ENCODE measurements at regions not wholly inside any gene's neighbourhood (a gene's known extent, or its start where the extent isn't known, plus 50 kb on each side); places are given as distances from the start of the nearest gene placed in this dataset.

GRCh38 chrX:39327255-39327654, 526.0 kb downstream of the MID1IP1 start:
- no peak for TF ChIP-seq REST (IDR thresholded peaks at IDR 0.05; ENCODE audit: low read depth, low read length)
- TF ChIP-seq CTCF (IDR thresholded peaks at IDR 0.05), result no peak
- TF ChIP-seq RFX5 (IDR thresholded peaks at IDR 0.05; ENCODE audit: low read length), result no peak
- no peak for TF ChIP-seq MAX (IDR thresholded peaks at IDR 0.05; ENCODE audit: low read depth)
- TF ChIP-seq EP300 (IDR thresholded peaks at IDR 0.05; ENCODE audit: borderline replicate concordance in 1 of 2, low read depth in 1 of 2, low read length in 1 of 2), result no peak
- TF ChIP-seq CHD2 (IDR thresholded peaks at IDR 0.05; ENCODE audit: low read length, partially characterized antibody), result no peak
- no peak for TF ChIP-seq SIN3A (IDR thresholded peaks at IDR 0.05; ENCODE audit: borderline replicate concordance, low read depth, low read length)
- no peak for TF ChIP-seq POLR2AphosphoS5 (IDR thresholded peaks at IDR 0.05; ENCODE audit: low read depth, low read length)
- TF ChIP-seq JUND (IDR thresholded peaks at IDR 0.05), result no peak
- no peak for TF ChIP-seq TAF1 (IDR thresholded peaks at IDR 0.05; ENCODE audit: borderline replicate concordance, low read depth, low read length)
- TF ChIP-seq ELF1 (IDR thresholded peaks at IDR 0.05), result no peak
